Suprapubic skin (tissue), 4 donors: ENCODE measurements at regions not wholly inside any gene's neighbourhood (a gene's known extent, or its start where the extent isn't known, plus 50 kb on each side); places are given as distances from the start of the nearest gene placed in this dataset.

Source experiments
- DNase-seq, 2 donors: peaks; one replicate each; pipeline ENCODE4 v3.0.0-alpha.2; 2019; ENCODE audit warnings: low spot score in 2 of 2
- H3K27ac ChIP-seq: fragments of 200-600 bp; sonication (generic); one replicate; pipeline ENCODE4 v1.5.1; 2019
- H3K27me3 ChIP-seq: fragments of 200-600 bp; sonication (generic); one replicate; pipeline ENCODE4 v1.5.1; 2019
- H3K36me3 ChIP-seq: fragments of 200-600 bp; sonication (generic); one replicate; pipeline ENCODE4 v1.5.1; 2019
- H3K4me1 ChIP-seq: fragments of 200-600 bp; sonication (generic); one replicate; pipeline ENCODE4 v1.5.1; 2019
- H3K4me3 ChIP-seq: fragments of 200-600 bp; sonication (generic); one replicate; pipeline ENCODE4 v1.5.1; 2019; ENCODE audit warnings: mild to moderate bottlenecking
- H3K9me3 ChIP-seq: fragments of 200-600 bp; sonication (generic); one replicate; pipeline ENCODE4 v1.5.1; 2019
- EP300 ChIP-seq: sonication (generic); formaldehyde crosslinking; IDR thresholded peaks from one replicate; pipeline ENCODE4 v1.6.1; 2017; ENCODE audit warnings: antibody characterized with exemption
- POLR2A ChIP-seq, 2 donors: fragments of 450-650 bp; IDR thresholded peaks; one replicate each; pipeline ENCODE4 v1.6.1; 2017; ENCODE audit warnings: antibody characterized with exemption in 2 of 2, mild to moderate bottlenecking in 2 of 2, moderate library complexity in 2 of 2
- POLR2AphosphoS5 ChIP-seq, 3 donors: sonication (generic); formaldehyde crosslinking; IDR thresholded peaks; one replicate each; pipeline ENCODE4 v1.6.1; 2017; ENCODE audit warnings: antibody characterized with exemption in 3 of 3
- WGBS: methylation state at CpG from one replicate; pipeline ENCODE4 v1.1.5; 2018; 5-methylcytosine and 5-hydroxymethylcytosine counted together
- TF ChIP-seq, protein P1 (sequence below), 2 donors: fragments of 200-600 bp in 1 of 2; fragments of 450-650 bp in 1 of 2; sonication (generic) in 1 of 2; IDR thresholded peaks; one replicate each; pipeline ENCODE4 v1.5.1; 2016 to 2019; ENCODE audit warnings: antibody characterized with exemption in 2 of 2, mild to moderate bottlenecking in 1 of 2, moderate library complexity in 1 of 2

DNA sequence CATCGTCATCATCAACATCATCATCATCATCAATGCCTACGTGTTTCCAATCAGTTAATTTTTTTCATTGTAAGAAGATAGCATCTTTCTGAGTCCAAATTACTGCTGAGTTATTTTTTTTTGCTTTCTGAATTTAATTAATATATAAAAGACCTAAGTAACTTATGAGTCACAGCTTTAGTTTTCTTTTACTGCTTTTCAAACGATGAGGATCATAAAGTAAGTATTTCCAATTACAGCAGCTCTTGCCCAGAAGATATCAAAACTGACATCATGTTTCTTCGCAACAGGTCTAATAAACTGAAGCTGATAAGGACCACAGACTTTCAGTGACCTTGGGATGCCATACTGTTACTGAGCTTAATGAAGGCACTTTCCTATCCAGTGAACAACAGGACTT, 442.2 kb downstream of the DSEL start:
- Histone ChIP-seq H3K9me3 (no peaks in the 10 kb centered on the region), H3K4me1 (no peaks in the 10 kb centered on the region), H3K27me3 (no peaks in the 10 kb centered on the region), H3K36me3 (no peaks in the 10 kb centered on the region), H3K4me3 (no peak overlapping the region), H3K27ac (no peak overlapping the region)
- TF ChIP-seq EP300 = no peak
- TF ChIP-seq, protein P1, sequence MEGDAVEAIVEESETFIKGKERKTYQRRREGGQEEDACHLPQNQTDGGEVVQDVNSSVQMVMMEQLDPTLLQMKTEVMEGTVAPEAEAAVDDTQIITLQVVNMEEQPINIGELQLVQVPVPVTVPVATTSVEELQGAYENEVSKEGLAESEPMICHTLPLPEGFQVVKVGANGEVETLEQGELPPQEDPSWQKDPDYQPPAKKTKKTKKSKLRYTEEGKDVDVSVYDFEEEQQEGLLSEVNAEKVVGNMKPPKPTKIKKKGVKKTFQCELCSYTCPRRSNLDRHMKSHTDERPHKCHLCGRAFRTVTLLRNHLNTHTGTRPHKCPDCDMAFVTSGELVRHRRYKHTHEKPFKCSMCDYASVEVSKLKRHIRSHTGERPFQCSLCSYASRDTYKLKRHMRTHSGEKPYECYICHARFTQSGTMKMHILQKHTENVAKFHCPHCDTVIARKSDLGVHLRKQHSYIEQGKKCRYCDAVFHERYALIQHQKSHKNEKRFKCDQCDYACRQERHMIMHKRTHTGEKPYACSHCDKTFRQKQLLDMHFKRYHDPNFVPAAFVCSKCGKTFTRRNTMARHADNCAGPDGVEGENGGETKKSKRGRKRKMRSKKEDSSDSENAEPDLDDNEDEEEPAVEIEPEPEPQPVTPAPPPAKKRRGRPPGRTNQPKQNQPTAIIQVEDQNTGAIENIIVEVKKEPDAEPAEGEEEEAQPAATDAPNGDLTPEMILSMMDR (IDR thresholded peaks at IDR 0.05) = no peak
- TF ChIP-seq POLR2AphosphoS5 (IDR thresholded peaks at IDR 0.05) = no peak
- TF ChIP-seq POLR2A (IDR thresholded peaks at IDR 0.05) = no peak
- no peak for DNase-seq
- WGBS = 75% methylated on average over 4 of the region's 4 CpGs

DNA sequence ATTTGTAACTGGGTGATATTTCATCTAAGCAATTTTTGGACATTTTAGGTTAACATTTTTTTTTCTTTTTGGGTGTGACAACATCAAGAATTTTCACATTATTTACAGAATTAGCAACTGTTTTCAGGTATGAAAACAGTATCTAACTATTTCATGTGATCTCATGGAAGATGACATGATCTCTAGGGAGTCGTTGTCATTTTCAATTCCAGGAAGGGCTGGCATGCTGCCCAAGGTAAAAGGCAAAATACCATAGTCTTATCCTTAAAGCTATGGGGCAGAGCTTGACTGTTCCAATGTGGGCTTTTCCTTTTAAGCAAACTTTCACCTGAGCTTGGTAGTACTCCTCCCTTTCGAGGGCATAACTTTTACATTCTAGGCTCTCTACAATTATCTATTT, 443.7 kb downstream of the DSEL start:
- H3K36me3 ChIP-seq = no peaks in the 10 kb centered on the region
- no peak overlapping the region for H3K27ac ChIP-seq
- no peak for DNase-seq
- no peak overlapping the region for H3K4me3 ChIP-seq
- no peaks in the 10 kb centered on the region for H3K9me3 ChIP-seq
- TF ChIP-seq POLR2A (IDR thresholded peaks at IDR 0.05) (no peak), EP300 (no peak), POLR2AphosphoS5 (IDR thresholded peaks at IDR 0.05) (no peak)
- TF ChIP-seq, protein P1 (IDR thresholded peaks at IDR 0.05) = no peak
- no peaks in the 10 kb centered on the region for H3K4me1 ChIP-seq
- WGBS = 50% methylated on average over 2 of the region's 2 CpGs
- no peaks in the 10 kb centered on the region for H3K27me3 ChIP-seq

DNA sequence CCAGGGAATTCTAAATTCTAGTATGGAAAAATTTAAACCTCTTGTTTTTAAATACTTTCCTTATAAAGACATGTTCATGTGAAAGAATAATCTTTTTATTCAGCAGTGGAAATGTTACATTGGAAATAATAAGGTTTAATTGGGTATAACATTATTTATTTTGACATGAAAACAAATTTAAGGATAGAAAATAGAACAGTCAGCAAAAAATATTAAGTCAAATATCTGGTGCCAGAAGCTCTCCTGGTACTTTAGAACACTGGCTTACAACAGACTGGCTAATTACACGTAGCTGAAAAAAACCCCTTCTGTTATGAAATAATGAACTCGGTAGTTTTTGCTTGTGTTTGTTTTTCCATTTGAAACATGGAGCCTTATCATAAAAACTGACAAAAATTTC, 447.9 kb downstream of the DSEL start:
- no peaks in the 10 kb centered on the region for H3K36me3 ChIP-seq
- H3K27me3 ChIP-seq = no peaks in the 10 kb centered on the region
- DNase-seq = no peak
- no peak overlapping the region for H3K27ac ChIP-seq
- H3K9me3 ChIP-seq = no peaks in the 10 kb centered on the region
- TF ChIP-seq EP300 (no peak), POLR2AphosphoS5 (IDR thresholded peaks at IDR 0.05) (no peak)
- TF ChIP-seq, protein P1 (IDR thresholded peaks at IDR 0.05) = no peak
- no peaks in the 10 kb centered on the region for H3K4me1 ChIP-seq
- WGBS = 69% methylated on average over 2 of the region's 2 CpGs
- no peak overlapping the region for H3K4me3 ChIP-seq

DNA sequence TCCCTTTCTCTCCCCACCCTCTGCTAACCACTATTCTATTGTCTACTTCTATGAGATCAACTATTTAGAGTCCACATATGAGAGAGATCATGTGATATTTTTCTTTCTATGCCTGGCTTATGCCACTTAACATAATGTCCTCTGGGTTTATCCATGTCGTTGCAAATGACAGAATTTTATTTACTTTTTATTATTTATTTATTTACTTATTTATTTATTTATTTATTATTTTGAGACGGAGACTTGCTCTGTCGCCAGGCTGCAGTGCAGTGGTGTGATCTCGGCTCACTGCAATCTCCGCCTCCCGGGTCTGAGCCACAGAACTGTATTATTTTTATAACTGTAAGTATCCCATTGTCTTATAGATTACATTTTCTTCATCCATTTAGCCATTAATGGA, 443.4 kb upstream of the CDH19 start:
- TF ChIP-seq, protein P1 (IDR thresholded peaks at IDR 0.05) = no peak
- TF ChIP-seq EP300 = no peak
- TF ChIP-seq POLR2AphosphoS5 (IDR thresholded peaks at IDR 0.05) = no peak
- no peak for TF ChIP-seq POLR2A (IDR thresholded peaks at IDR 0.05)
- Histone ChIP-seq H3K4me3 (no peak overlapping the region), H3K27me3 (no peaks in the 10 kb centered on the region), H3K27ac (no peak overlapping the region), H3K4me1 (no peaks in the 10 kb centered on the region), H3K36me3 (no peaks in the 10 kb centered on the region), H3K9me3 (no peaks in the 10 kb centered on the region)
- no peak for DNase-seq
- WGBS = 81% methylated on average over 6 of the region's 6 CpGs

DNA sequence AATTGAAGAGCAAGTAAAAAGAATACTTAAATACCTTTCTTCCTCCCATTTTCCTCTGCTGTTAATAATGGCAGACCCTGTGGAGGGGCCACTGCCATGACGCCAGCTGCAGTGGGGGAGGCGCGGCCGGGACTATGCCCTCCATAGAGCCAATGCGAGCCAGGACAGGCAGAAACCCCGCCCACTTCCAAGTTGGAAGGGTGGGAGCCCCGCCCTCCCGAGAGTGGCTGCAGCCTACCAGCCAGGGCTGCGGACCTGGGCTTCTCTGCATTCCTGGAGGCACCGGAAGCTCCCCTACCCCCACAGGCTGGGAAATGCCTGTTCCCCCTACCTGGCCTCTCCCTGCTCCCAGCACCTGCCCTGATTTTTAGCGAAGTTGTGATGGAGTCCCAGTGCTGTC, 439.4 kb upstream of the CDH19 start:
- H3K36me3 ChIP-seq = no peaks in the 10 kb centered on the region
- DNase-seq = no peak
- TF ChIP-seq, protein P1 (IDR thresholded peaks at IDR 0.05) = no peak
- H3K27ac ChIP-seq = no peak overlapping the region
- no peaks in the 10 kb centered on the region for H3K9me3 ChIP-seq
- WGBS = 95% methylated on average over 9 of the region's 11 CpGs
- H3K4me3 ChIP-seq = no peak overlapping the region
- H3K27me3 ChIP-seq = no peaks in the 10 kb centered on the region
- no peaks in the 10 kb centered on the region for H3K4me1 ChIP-seq
